ENCODE measurements at regions not wholly inside any gene's neighbourhood (a gene's known extent, or its start where the extent isn't known, plus 50 kb on each side); places are given as distances from the start of the nearest gene placed in this dataset.
"Not testable (repeated sequence)": the region's sequence is repeated elsewhere in the genome, so short reads cannot be mapped to it uniquely, and the experiment has no call there.

DNA sequence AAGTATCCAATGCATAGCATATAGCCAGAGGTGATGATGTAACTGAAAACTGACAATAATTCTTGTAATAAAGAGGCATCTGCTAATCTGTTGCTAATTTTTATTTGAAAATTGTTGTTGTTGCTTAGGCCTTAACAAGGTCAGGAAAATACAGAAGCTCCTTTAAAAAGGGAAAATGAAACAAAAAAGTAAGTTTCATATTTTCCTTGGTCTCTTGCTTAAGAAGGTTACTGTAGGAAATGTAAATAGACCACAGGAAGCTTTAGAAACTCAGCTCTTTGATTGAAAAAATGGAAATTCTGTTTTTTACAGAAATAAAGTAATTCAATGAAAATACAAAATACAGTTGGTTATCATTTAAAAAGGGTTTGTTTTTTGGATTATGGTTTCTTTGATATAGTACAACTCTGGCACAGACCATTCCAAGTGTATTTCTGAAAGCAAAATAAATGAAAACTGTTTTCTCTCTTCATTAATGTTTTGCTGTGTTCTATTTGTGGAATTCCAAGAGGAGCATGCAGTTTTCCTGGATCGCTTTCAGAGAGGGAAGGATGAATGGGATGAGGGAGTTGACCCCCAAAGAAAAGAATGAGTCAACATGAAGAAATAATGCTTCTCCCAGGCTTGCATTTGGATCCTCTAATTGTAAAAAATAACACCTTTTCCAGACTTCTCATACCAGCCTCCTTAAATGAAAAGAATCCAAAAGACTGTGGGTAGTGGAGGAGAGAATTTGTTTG lies 398.0 kb upstream of the FAR2 start:
- H3K27ac ChIP-seq: no peak overlapping the region
- TF ChIP-seq, protein P1, sequence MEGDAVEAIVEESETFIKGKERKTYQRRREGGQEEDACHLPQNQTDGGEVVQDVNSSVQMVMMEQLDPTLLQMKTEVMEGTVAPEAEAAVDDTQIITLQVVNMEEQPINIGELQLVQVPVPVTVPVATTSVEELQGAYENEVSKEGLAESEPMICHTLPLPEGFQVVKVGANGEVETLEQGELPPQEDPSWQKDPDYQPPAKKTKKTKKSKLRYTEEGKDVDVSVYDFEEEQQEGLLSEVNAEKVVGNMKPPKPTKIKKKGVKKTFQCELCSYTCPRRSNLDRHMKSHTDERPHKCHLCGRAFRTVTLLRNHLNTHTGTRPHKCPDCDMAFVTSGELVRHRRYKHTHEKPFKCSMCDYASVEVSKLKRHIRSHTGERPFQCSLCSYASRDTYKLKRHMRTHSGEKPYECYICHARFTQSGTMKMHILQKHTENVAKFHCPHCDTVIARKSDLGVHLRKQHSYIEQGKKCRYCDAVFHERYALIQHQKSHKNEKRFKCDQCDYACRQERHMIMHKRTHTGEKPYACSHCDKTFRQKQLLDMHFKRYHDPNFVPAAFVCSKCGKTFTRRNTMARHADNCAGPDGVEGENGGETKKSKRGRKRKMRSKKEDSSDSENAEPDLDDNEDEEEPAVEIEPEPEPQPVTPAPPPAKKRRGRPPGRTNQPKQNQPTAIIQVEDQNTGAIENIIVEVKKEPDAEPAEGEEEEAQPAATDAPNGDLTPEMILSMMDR (IDR thresholded peaks at IDR 0.05): no peak
- TF ChIP-seq POLR2A (IDR thresholded peaks at IDR 0.05) (no peak), POLR2AphosphoS5 (IDR thresholded peaks at IDR 0.05) (no peak)
- no peaks in the 10 kb centered on the region for H3K27me3 ChIP-seq (replicated peaks; ENCODE audit: insufficient read depth)
- intact Hi-C loops (cut with DNase I): no loop called here
- no peaks in the 10 kb centered on the region for H3K36me3 ChIP-seq
- DNase-seq (ENCODE audit: low spot score): no peak
- H3K9me3 ChIP-seq: no peaks in the 10 kb centered on the region
- WGBS: 88% methylated on average over 1 of the region's 1 CpG
- H3K4me3 ChIP-seq: no peak overlapping the region
- no peaks in the 10 kb centered on the region for H3K4me1 ChIP-seq (replicated peaks)

DNA sequence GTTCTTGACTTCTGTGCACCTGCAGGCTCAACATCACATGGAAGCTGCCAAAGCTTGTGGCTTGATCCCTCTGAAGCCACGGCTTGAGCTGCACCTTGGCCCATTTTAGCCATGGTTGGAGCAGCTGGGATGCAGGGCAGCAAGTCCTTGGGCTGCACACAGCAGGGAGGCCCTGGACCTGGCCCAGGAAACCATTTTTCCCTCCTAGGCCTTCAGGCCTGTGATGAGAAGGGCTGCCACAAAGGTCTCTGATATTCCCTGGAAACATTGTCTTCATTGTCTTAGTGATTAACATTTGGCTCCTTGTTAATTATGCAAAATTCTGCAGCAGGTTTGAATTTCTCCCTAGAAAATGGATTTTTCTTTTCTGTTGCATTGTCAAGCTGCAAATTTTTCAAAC lies 394.1 kb upstream of the FAR2 start:
- Histone ChIP-seq H3K9me3 (no peaks in the 10 kb centered on the region), H3K4me1 (replicated peaks) (no peaks in the 10 kb centered on the region), H3K36me3 (no peaks in the 10 kb centered on the region), H3K4me3 (no peak overlapping the region), H3K27me3 (replicated peaks; ENCODE audit: insufficient read depth) (no peaks in the 10 kb centered on the region), H3K27ac (no peak overlapping the region)
- DNase-seq (ENCODE audit: low spot score): no peak
- intact Hi-C loops (cut with DNase I): no loop called here
- 67% methylated on average over 1 of the region's 1 CpG for WGBS
- TF ChIP-seq POLR2AphosphoS5 (IDR thresholded peaks at IDR 0.05): no peak
- TF ChIP-seq POLR2A (IDR thresholded peaks at IDR 0.05): no peak
- TF ChIP-seq, protein P1 (IDR thresholded peaks at IDR 0.05): no peak

DNA sequence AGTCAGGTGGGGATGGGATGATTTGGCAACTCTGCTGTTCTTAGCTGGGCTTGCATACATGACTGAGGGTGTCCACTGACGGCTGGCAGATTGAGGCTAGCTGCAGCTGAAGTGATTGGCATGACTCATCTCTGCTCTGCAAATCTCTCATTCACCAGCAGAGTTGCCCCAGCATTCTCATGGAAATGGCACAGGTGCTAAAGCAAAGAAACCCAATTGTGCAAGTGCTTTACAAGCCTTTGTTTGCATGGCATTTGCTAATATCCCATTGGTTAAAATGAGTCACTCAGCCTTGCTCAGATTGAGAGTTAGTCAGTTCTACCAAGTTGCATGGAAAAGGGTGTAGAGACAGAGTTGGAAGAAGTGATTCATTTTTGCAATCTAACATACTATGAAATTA lies 389.7 kb upstream of the FAR2 start:
- no peaks in the 10 kb centered on the region for H3K9me3 ChIP-seq
- no peak for DNase-seq (ENCODE audit: low spot score)
- intact Hi-C loops (cut with DNase I): no loop called here
- TF ChIP-seq, protein P1 (IDR thresholded peaks at IDR 0.05): no peak
- TF ChIP-seq POLR2A (IDR thresholded peaks at IDR 0.05): no peak
- TF ChIP-seq POLR2AphosphoS5 (IDR thresholded peaks at IDR 0.05): no peak
- no peaks in the 10 kb centered on the region for H3K4me1 ChIP-seq (replicated peaks)
- H3K36me3 ChIP-seq: no peaks in the 10 kb centered on the region
- H3K27ac ChIP-seq: no peak overlapping the region
- WGBS: 73% methylated on average over 1 of the region's 1 CpG
- no peaks in the 10 kb centered on the region for H3K27me3 ChIP-seq (replicated peaks; ENCODE audit: insufficient read depth)
- H3K4me3 ChIP-seq: no peak overlapping the region

DNA sequence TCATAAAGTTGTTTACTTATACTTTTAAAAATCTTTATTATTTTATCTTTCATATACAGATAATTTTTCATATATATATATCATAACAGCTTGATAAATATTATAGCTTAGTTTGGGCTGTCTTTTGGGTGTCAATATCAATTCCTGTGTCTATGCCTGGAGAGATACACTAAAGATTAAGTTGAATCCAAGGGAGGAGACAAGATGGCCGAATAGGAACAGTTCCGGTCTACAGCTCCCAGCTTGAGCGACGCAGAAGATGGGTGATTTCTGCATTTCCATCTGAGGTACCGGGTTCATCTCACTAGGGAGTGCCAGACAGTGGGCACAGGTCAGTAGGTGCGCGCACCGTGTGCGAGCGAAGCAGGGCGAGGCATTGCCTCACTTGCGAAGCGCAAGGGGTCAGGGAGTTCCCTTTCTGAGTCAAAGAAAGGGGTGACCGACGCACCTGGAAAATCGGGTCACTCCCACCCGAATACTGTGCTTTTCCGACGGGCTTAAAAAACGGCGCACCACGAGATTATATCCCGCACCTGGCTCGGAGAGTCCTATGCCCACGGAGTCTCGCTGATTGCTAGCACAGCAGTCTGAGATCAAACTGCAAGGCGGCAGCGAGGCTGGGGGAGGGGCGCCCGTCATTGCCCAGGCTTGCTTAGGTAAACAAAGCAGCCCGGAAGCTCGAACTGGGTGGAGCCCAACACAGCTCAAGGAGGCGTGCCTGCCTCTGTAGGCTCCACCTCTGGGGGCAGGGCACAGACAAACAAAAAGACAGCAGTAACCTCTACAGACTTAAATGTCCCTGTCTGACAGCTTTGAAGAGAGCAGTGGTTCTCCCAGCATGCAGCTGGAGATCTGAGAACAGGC lies 388.8 kb upstream of the FAR2 start:
- H3K4me3 ChIP-seq; H3K9me3 ChIP-seq; DNase-seq (ENCODE audit: low spot score); intact Hi-C loops (cut with DNase I); H3K36me3 ChIP-seq; H3K27ac ChIP-seq; H3K4me1 ChIP-seq (replicated peaks); H3K27me3 ChIP-seq (replicated peaks; ENCODE audit: insufficient read depth): not testable (repeated sequence)
- WGBS: 91% methylated on average over 33 of the region's 33 CpGs

DNA sequence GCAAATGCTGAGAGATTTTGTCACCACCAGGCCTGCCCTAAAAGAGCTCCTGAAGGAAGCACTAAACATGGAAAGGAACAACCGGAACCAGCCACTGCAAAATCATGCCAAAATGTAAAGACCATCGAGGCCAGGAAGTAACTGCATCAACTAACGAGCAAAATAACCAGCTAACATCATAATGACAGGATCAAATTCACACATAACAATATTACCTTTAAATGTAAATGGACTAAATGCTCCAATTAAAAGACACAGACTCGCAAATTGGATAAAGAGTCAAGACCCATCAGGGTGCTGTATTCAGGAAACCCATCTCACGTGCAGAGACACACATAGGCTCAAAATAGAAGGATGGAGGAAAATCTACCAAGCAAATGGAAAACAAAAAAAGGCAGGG lies 387.2 kb upstream of the FAR2 start:
- H3K4me1 ChIP-seq (replicated peaks); intact Hi-C loops (cut with DNase I); H3K27me3 ChIP-seq (replicated peaks; ENCODE audit: insufficient read depth); H3K27ac ChIP-seq; H3K9me3 ChIP-seq; H3K36me3 ChIP-seq; DNase-seq (ENCODE audit: low spot score); H3K4me3 ChIP-seq: not testable (repeated sequence)
- WGBS: 93% methylated on average over 5 of the region's 5 CpGs

Data from prostate gland (tissue), 2 donors.